ENCODE measurements at regions not wholly inside any gene's neighbourhood (a gene's known extent, or its start where the extent isn't known, plus 50 kb on each side); places are given as distances from the start of the nearest gene placed in this dataset.

- TF ChIP-seq, protein P1, sequence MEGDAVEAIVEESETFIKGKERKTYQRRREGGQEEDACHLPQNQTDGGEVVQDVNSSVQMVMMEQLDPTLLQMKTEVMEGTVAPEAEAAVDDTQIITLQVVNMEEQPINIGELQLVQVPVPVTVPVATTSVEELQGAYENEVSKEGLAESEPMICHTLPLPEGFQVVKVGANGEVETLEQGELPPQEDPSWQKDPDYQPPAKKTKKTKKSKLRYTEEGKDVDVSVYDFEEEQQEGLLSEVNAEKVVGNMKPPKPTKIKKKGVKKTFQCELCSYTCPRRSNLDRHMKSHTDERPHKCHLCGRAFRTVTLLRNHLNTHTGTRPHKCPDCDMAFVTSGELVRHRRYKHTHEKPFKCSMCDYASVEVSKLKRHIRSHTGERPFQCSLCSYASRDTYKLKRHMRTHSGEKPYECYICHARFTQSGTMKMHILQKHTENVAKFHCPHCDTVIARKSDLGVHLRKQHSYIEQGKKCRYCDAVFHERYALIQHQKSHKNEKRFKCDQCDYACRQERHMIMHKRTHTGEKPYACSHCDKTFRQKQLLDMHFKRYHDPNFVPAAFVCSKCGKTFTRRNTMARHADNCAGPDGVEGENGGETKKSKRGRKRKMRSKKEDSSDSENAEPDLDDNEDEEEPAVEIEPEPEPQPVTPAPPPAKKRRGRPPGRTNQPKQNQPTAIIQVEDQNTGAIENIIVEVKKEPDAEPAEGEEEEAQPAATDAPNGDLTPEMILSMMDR (IDR thresholded peaks at IDR 0.05), result no peak
- H3K27ac ChIP-seq, result no peak overlapping the region
- H3K4me3 ChIP-seq, result no peak overlapping the region
- intact Hi-C loops (cut with DNase I; ENCODE audit: low total_unique reads), result no loop called here
- peaks cover 0 to 29% (median 22%) of the 10 kb centered on the region in 4 donors for H3K4me1 ChIP-seq
- no peaks in the 10 kb centered on the region for H3K36me3 ChIP-seq
- no peaks in the 10 kb centered on the region for H3K27me3 ChIP-seq
- no peaks in the 10 kb centered on the region for H3K9me3 ChIP-seq
- no peak for DNase-seq
Measured at GRCh38 chr2:196230061-196230854, 58.9 kb upstream of the STK17B start.

GRCh38 chr2:196233021-196233804 lies 61.8 kb upstream of the STK17B start:
- Histone ChIP-seq H3K9me3 (no peaks in the 10 kb centered on the region), H3K27ac (peak overlapping the region; percentile 29 to 34), H3K27me3 (no peaks in the 10 kb centered on the region), H3K36me3 (no peaks in the 10 kb centered on the region), H3K4me3 (no peak overlapping the region), H3K4me1 (peaks cover 0 to 24% (median 21%) of the 10 kb centered on the region in 4 donors)
- DNase-seq, result peak in 1 of 2 donors; percentile 44
- TF ChIP-seq, protein P1 (IDR thresholded peaks at IDR 0.05), result no peak
- intact Hi-C loops (cut with DNase I; ENCODE audit: low total_unique reads), result no loop called here

DNA sequence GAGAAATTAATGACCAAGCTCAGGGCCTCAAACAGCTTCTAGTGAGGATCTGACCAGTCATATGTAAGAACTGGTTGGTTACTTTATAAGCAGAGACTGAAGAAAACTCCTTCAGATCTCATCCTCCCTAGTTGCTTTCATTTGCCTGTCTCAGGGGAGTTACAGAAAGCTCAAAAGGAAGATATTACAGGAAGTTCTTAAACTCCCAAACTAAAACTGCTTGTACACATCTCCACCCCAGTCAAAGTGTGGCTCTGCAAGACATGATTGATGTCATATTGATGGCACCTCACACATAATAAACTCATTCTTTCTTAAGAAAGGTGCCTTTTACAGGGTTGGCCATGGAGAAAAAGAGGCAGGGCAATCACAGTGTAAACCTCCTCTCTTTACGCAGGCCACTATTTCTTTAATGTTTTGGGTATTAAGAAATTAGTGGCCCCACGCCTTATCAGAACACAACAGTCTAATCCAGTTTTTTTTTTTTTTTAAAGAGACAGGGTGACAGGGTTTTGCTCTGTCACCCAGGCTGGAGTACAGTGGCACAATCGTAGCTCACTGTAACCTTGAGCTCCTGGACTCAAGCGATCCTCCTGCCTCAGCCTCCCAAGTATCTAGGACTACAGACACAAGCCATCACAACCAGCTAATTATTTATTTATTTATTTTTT lies 62.6 kb upstream of the STK17B start:
- Histone ChIP-seq H3K4me3 (no peak overlapping the region), H3K27ac (peak overlapping the region; percentile 29 to 34), H3K9me3 (no peaks in the 10 kb centered on the region), H3K36me3 (no peaks in the 10 kb centered on the region), H3K4me1 (peaks cover 0 to 24% (median 21%) of the 10 kb centered on the region in 4 donors), H3K27me3 (no peaks in the 10 kb centered on the region)
- no peak for DNase-seq
- intact Hi-C loops (cut with DNase I; ENCODE audit: low total_unique reads), result no loop called here
- TF ChIP-seq, protein P1 (IDR thresholded peaks at IDR 0.05), result no peak

DNA sequence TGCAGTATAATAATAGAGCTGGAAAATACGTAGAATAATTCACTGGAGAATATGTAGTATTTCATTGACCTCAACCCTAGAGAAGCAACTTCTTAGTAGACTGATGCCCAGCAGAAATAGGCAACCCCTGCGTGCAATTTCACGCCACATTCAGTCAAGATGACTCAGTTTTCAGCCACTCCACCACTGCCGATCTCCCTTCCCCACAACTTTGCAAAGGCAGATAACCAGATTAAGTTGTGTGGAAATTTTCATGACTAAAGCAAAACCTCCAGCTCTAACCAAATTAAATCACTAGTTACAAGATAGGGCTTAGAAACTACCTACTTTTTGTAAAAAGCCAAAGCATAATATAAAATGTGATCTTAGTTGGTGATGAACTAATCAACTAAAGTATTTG lies 63.3 kb upstream of the STK17B start:
- no peak for DNase-seq
- intact Hi-C loops (cut with DNase I; ENCODE audit: low total_unique reads), result no loop called here
- Histone ChIP-seq H3K36me3 (no peaks in the 10 kb centered on the region), H3K9me3 (no peaks in the 10 kb centered on the region), H3K4me3 (no peak overlapping the region), H3K27ac (no peak overlapping the region), H3K4me1 (peaks cover 0 to 24% (median 21%) of the 10 kb centered on the region in 4 donors), H3K27me3 (no peaks in the 10 kb centered on the region)
- TF ChIP-seq, protein P1 (IDR thresholded peaks at IDR 0.05), result no peak

DNA sequence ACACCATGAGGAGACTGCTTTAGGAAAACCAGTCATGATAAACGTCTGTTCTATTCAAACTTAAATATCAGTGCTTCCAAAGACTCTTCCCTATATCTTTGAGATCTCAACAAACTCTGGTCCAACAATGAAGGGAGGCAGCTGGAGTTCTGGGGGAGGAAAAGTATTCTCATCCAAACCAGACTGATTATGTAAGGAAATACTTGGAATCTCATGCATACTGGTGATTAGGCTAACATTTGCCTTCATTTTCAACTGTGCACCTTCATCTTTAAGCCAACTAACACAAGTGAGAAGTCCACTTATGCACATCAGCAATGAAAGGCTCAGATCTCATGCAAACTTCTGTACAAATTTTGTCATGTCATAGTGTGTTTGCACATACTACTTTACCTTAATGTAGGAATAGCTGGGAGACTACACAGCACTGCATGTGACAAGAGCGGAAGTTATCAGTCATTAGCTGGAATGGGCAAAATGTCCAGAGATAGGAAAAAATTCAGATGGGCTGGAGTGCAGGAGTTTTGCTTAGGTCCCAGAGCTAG lies 67.5 kb upstream of the STK17B start:
- no peaks in the 10 kb centered on the region for H3K27me3 ChIP-seq
- no peaks in the 10 kb centered on the region for H3K9me3 ChIP-seq
- intact Hi-C loops (cut with DNase I; ENCODE audit: low total_unique reads), result no loop called here
- peaks cover 0 to 9% (median 3%) of the 10 kb centered on the region in 4 donors for H3K4me1 ChIP-seq
- DNase-seq, result no peak
- H3K4me3 ChIP-seq, result no peak overlapping the region
- H3K27ac ChIP-seq, result no peak overlapping the region
- TF ChIP-seq, protein P1 (IDR thresholded peaks at IDR 0.05), result no peak
- H3K36me3 ChIP-seq, result no peaks in the 10 kb centered on the region

Data from tibial artery (tissue), 4 donors.